GM23338 (cell line): ENCODE measurements at regions not wholly inside any gene's neighbourhood (a gene's known extent, or its start where the extent isn't known, plus 50 kb on each side); places are given as distances from the start of the nearest gene placed in this dataset.

Source experiments
- ATAC-seq: fragments of 200-7000 bp; cut with Tn5 transposase; 3 replicates; pipeline ENCODE4 v1.9.1; 2020
- DNase-seq: peaks from one replicate; pipeline ENCODE4 v3.0.0-alpha.2; 2015; ENCODE audit warnings: low spot score
- H2AFZ ChIP-seq: fragments of 200-600 bp; sonication (generic); 2 replicates; pipeline ENCODE4 v1.8.0; 2016; ENCODE audit warnings: antibody characterized with exemption, mild to moderate bottlenecking, moderate library complexity
- H3F3A ChIP-seq: fragments of 200-600 bp; sonication (generic); replicated peaks from 2 replicates; pipeline ENCODE4 v1.8.0; 2017; ENCODE audit warnings: antibody characterized with exemption, mixed run types, low read depth
- H3K27ac ChIP-seq: fragments of 200-600 bp; sonication (generic); 2 replicates; pipeline ENCODE4 v1.6.1; 2016; ENCODE audit warnings: low read depth
- H3K27me3 ChIP-seq: fragments of 200-600 bp; sonication (generic); 2 replicates; pipeline ENCODE4 v1.8.0; 2016; ENCODE audit warnings: mild to moderate bottlenecking, mixed run types, moderate library complexity; ENCODE audit not compliant: insufficient read depth
- H3K36me3 ChIP-seq: fragments of 200-600 bp; sonication (generic); 2 replicates; pipeline ENCODE4 v1.8.0; 2016; ENCODE audit warnings: mild to moderate bottlenecking; ENCODE audit not compliant: insufficient read depth
- H3K4me1 ChIP-seq: fragments of 200-600 bp; sonication (generic); 2 replicates; pipeline ENCODE4 v1.8.0; 2016; ENCODE audit warnings: mild to moderate bottlenecking, moderate library complexity; ENCODE audit not compliant: insufficient read depth
- H3K4me2 ChIP-seq: fragments of 200-600 bp; sonication (generic); 2 replicates; pipeline ENCODE4 v1.7.1; 2017; ENCODE audit warnings: mixed run types
- H3K4me3 ChIP-seq: fragments of 200-600 bp; sonication (generic); 2 replicates; pipeline ENCODE4 v1.6.1; 2016; ENCODE audit warnings: mixed run types
- H3K79me2 ChIP-seq: fragments of 200-600 bp; sonication (generic); replicated peaks from 2 replicates; pipeline ENCODE4 v1.8.0; 2017; ENCODE audit warnings: mild to moderate bottlenecking; ENCODE audit not compliant: insufficient read depth
- H3K9me2 ChIP-seq: fragments of 200-600 bp; sonication (generic); 2 replicates; pipeline ENCODE4 v1.8.0; 2017; ENCODE audit not compliant: insufficient read depth
- H4K20me1 ChIP-seq: fragments of 200-600 bp; sonication (generic); replicated peaks from 2 replicates; pipeline ENCODE4 v1.8.0; 2017; ENCODE audit warnings: mild to moderate bottlenecking; ENCODE audit not compliant: insufficient read depth
- H3K27ac Mint-ChIP-seq: 2 replicates; pipeline ENCODE4 v1.8.0; 2020; ENCODE audit warnings: inconsistent platforms, mild to moderate bottlenecking, moderate library complexity, mixed read lengths
- H3K27me3 Mint-ChIP-seq: 3 replicates; pipeline ENCODE4 v1.8.0; 2022; ENCODE audit warnings: low read depth, mild to moderate bottlenecking, moderate library complexity, mixed read lengths, inconsistent platforms; ENCODE audit not compliant: insufficient read depth, poor library complexity
- H3K36me3 Mint-ChIP-seq: 3 replicates; pipeline ENCODE4 v1.8.0; 2021; ENCODE audit warnings: low read depth, mild to moderate bottlenecking, inconsistent platforms, moderate library complexity, mixed read lengths
- H3K4me1 Mint-ChIP-seq: 3 replicates; pipeline ENCODE4 v1.8.0; 2020; ENCODE audit warnings: mild to moderate bottlenecking, inconsistent platforms, mixed read lengths
- H3K4me3 Mint-ChIP-seq: 3 replicates; pipeline ENCODE4 v1.8.0; 2021; ENCODE audit warnings: moderate library complexity, mild to moderate bottlenecking, inconsistent platforms, mixed read lengths
- H3K9me3 Mint-ChIP-seq: 3 replicates; pipeline ENCODE4 v1.8.0; 2020; ENCODE audit warnings: moderate library complexity, mild to moderate bottlenecking, inconsistent platforms, mixed read lengths
- CREB1 ChIP-seq: fragments of 250-450 bp; sonication (Bioruptor Pico); IDR thresholded peaks from 2 replicates; pipeline ENCODE4 v1.5.0; 2020; ENCODE audit warnings: low read depth, mild to moderate bottlenecking, moderate library complexity
- EZH2 ChIP-seq: fragments of 200-600 bp; sonication (generic); IDR thresholded peaks from one replicate; pipeline ENCODE4 v1.8.0; 2017; ENCODE audit warnings: antibody characterized with exemption, mild to moderate bottlenecking, low read depth; ENCODE audit not compliant: unreplicated experiment
- EZH2phosphoT487 ChIP-seq: fragments of 200-600 bp; sonication (generic); IDR thresholded peaks from one replicate; pipeline ENCODE4 v1.8.1; 2018; ENCODE audit warnings: antibody characterized with exemption; ENCODE audit not compliant: unreplicated experiment
- JUNB ChIP-seq: IDR thresholded peaks from one replicate; pipeline ENCODE4 v1.6.1; 2016; ENCODE audit warnings: antibody characterized with exemption; ENCODE audit not compliant: unreplicated experiment
- NANOG ChIP-seq: IDR thresholded peaks from 2 replicates; pipeline ENCODE4 v1.6.1; 2016; ENCODE audit warnings: antibody characterized with exemption, borderline replicate concordance
- STAT1 ChIP-seq: IDR thresholded peaks from one replicate; pipeline ENCODE4 v1.6.1; 2016; ENCODE audit warnings: antibody characterized with exemption; ENCODE audit not compliant: unreplicated experiment
- TF ChIP-seq, protein P1 (sequence below), 2 experiments: fragments of 200-600 bp in 1 of 2; sonication (generic) in 1 of 2; conservative IDR thresholded peaks; 2 replicates each; pipeline versions ENCODE4 v1.5.1 to v1.6.1; 2016 to 2017; ENCODE audit warnings: antibody characterized with exemption in 2 of 2, low read depth in 2 of 2, mild to moderate bottlenecking in 2 of 2, moderate library complexity in 1 of 2
- TF ChIP-seq, protein P2 (sequence below): IDR thresholded peaks from one replicate; pipeline ENCODE4 v1.6.1; 2018; ENCODE audit warnings: antibody characterized with exemption; ENCODE audit not compliant: unreplicated experiment
- TF ChIP-seq, protein P3 (sequence below): IDR thresholded peaks from 2 replicates; pipeline ENCODE4 v1.6.1; 2016; ENCODE audit warnings: antibody characterized with exemption

DNA sequence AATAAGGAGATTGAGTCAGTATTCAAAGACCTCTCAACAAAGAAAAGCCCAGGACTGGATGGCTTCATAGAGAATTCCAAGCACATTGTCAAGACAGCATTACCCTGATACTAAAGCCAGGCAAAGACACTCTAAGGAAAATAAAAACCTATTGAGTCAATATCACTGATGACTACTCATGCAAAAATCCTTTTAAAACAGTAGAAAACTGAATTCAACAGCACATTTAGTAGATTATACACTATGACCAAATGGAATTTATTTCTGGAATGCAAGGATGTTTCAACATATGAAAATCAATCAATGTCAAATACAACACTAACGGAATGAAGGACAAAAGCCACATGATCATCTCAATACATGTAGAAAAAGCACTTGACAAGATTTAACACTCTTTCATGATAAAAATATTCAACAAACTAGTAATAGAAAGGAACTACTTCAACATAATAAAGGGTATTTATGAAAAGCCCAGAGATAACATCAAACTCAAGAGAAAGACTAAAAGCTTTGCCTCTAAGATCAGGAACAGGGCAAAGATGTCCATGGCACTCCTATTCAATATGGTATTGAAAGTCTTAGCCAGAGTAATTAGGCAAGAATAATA, 633.3 kb downstream of the ANKRD50 start:
- Histone ChIP-seq H3K4me1 (no peaks in the 10 kb centered on the region), H3F3A (no peaks in the 10 kb centered on the region), H3K4me3 (no peak overlapping the region), H4K20me1 (no peaks in the 10 kb centered on the region), H3K36me3 (no peaks in the 10 kb centered on the region), H2AFZ (no peak overlapping the region), H3K79me2 (no peaks in the 10 kb centered on the region), H3K27me3 (no peaks in the 10 kb centered on the region), H3K27ac (no peak overlapping the region), H3K9me2 (peaks cover 5% of the 10 kb centered on the region; the same call in 1 of the 2 replicates), H3K4me2 (no peak overlapping the region)
- peaks cover 18% of the 10 kb centered on the region for H3K9me3 Mint-ChIP-seq
- no peak overlapping the region for H3K4me3 Mint-ChIP-seq
- no peak for TF ChIP-seq EZH2
- no peak for TF ChIP-seq CREB1 (CRISPR knock-in tag)
- no peak for TF ChIP-seq NANOG
- TF ChIP-seq, protein P1, sequence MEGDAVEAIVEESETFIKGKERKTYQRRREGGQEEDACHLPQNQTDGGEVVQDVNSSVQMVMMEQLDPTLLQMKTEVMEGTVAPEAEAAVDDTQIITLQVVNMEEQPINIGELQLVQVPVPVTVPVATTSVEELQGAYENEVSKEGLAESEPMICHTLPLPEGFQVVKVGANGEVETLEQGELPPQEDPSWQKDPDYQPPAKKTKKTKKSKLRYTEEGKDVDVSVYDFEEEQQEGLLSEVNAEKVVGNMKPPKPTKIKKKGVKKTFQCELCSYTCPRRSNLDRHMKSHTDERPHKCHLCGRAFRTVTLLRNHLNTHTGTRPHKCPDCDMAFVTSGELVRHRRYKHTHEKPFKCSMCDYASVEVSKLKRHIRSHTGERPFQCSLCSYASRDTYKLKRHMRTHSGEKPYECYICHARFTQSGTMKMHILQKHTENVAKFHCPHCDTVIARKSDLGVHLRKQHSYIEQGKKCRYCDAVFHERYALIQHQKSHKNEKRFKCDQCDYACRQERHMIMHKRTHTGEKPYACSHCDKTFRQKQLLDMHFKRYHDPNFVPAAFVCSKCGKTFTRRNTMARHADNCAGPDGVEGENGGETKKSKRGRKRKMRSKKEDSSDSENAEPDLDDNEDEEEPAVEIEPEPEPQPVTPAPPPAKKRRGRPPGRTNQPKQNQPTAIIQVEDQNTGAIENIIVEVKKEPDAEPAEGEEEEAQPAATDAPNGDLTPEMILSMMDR (conservative IDR thresholded peaks at IDR 0.05; ENCODE audit: low read depth in 2 of 2), result no peak
- TF ChIP-seq, protein P2, sequence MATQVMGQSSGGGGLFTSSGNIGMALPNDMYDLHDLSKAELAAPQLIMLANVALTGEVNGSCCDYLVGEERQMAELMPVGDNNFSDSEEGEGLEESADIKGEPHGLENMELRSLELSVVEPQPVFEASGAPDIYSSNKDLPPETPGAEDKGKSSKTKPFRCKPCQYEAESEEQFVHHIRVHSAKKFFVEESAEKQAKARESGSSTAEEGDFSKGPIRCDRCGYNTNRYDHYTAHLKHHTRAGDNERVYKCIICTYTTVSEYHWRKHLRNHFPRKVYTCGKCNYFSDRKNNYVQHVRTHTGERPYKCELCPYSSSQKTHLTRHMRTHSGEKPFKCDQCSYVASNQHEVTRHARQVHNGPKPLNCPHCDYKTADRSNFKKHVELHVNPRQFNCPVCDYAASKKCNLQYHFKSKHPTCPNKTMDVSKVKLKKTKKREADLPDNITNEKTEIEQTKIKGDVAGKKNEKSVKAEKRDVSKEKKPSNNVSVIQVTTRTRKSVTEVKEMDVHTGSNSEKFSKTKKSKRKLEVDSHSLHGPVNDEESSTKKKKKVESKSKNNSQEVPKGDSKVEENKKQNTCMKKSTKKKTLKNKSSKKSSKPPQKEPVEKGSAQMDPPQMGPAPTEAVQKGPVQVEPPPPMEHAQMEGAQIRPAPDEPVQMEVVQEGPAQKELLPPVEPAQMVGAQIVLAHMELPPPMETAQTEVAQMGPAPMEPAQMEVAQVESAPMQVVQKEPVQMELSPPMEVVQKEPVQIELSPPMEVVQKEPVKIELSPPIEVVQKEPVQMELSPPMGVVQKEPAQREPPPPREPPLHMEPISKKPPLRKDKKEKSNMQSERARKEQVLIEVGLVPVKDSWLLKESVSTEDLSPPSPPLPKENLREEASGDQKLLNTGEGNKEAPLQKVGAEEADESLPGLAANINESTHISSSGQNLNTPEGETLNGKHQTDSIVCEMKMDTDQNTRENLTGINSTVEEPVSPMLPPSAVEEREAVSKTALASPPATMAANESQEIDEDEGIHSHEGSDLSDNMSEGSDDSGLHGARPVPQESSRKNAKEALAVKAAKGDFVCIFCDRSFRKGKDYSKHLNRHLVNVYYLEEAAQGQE, result no peak
- TF ChIP-seq JUNB, result no peak
- TF ChIP-seq STAT1, result no peak
- no peak for TF ChIP-seq EZH2phosphoT487
- no peaks in the 10 kb centered on the region for H3K4me1 Mint-ChIP-seq
- ATAC-seq (no peak), DNase-seq (no peak)
- peaks cover 10% of the 10 kb centered on the region; the same call in 1 of the 3 replicates for H3K36me3 Mint-ChIP-seq
- H3K27ac Mint-ChIP-seq, result no peak overlapping the region
- no peaks in the 10 kb centered on the region for H3K27me3 Mint-ChIP-seq

DNA sequence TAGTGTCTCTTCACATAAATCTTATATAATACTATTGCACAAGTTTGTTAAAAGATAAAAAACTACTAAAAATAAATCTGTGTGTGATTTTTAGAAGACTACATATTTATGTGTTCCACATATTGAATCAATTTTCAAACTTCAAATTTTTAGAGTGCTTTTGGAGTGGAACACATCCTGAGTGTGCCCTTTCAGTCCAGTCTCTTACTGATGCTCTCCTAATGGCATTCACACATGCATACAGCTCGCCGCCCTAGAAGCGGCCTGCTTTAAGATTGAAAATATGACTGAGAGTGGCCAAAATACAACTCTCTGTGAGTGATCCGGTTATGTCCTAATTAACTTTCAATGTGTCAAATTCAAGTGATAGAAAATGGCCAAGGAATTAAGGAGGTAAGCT, 628.8 kb downstream of the ANKRD50 start:
- Histone ChIP-seq H3K27ac (no peak overlapping the region), H4K20me1 (no peaks in the 10 kb centered on the region), H3F3A (no peaks in the 10 kb centered on the region), H3K9me2 (peaks cover 5% of the 10 kb centered on the region; the same call in 1 of the 2 replicates), H3K4me1 (no peaks in the 10 kb centered on the region), H3K27me3 (no peaks in the 10 kb centered on the region), H3K36me3 (no peaks in the 10 kb centered on the region), H2AFZ (no peak overlapping the region), H3K4me2 (no peak overlapping the region), H3K79me2 (no peaks in the 10 kb centered on the region), H3K4me3 (no peak overlapping the region)
- no peak for ATAC-seq
- no peak for DNase-seq
- H3K4me3 Mint-ChIP-seq, result no peak overlapping the region
- no peak overlapping the region for H3K27ac Mint-ChIP-seq
- no peaks in the 10 kb centered on the region for H3K4me1 Mint-ChIP-seq
- H3K9me3 Mint-ChIP-seq, result peaks cover 15% of the 10 kb centered on the region
- no peaks in the 10 kb centered on the region for H3K27me3 Mint-ChIP-seq
- H3K36me3 Mint-ChIP-seq, result peaks cover 8% of the 10 kb centered on the region; the same call in 1 of the 3 replicates
- no peak for TF ChIP-seq STAT1
- TF ChIP-seq, protein P3, sequence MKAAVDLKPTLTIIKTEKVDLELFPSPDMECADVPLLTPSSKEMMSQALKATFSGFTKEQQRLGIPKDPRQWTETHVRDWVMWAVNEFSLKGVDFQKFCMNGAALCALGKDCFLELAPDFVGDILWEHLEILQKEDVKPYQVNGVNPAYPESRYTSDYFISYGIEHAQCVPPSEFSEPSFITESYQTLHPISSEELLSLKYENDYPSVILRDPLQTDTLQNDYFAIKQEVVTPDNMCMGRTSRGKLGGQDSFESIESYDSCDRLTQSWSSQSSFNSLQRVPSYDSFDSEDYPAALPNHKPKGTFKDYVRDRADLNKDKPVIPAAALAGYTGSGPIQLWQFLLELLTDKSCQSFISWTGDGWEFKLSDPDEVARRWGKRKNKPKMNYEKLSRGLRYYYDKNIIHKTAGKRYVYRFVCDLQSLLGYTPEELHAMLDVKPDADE, result no peak
